ENCODE measurements at regions not wholly inside any gene's neighbourhood (a gene's known extent, or its start where the extent isn't known, plus 50 kb on each side); places are given as distances from the start of the nearest gene placed in this dataset.

DNA sequence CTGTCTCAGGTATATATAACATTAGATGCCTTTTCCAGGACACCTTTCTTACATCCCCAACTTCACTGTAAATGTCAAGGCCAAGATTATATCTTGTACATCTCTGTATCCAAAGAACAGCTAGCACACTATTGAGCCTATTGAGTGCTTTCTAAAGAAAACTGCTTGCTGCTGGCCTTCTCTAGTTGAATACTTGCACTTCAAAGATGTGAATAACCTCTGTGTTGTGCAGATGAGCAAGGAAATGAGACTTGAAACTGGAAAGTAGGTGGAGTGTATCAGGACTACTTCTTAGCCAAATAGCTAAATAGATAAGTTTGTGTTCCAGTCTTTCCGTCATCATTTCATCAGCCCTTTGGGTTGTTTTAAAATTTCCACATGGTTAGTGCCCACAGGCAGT is 704.4 kb upstream of the AMOT start:
- in situ Hi-C loops (cut with MboI), result no loop called here
- POLR2A ChIA-PET, result no interaction called here

More for the DNA sequence above, 704.4 kb upstream of the AMOT start:
- Histone ChIP-seq H3K27me3 (ENCODE audit: control insufficient read depth in 2 of 2, insufficient read depth in 2 of 2, low read length in 2 of 2) (no peaks in the 10 kb centered on the region), H3K36me3 (ENCODE audit: control insufficient read depth, insufficient read depth, low read length) (no peaks in the 10 kb centered on the region), H3K9me1 (ENCODE audit: control insufficient read depth, insufficient read depth, low read length) (no peaks in the 10 kb centered on the region), H3K79me2 (ENCODE audit: control insufficient read depth, insufficient read depth, low read length) (no peaks in the 10 kb centered on the region), H3K27ac (ENCODE audit: extremely low read depth, low read depth, low read length) (no peak overlapping the region), H3K9ac (ENCODE audit: insufficient read depth in 1 of 2, low read depth in 2 of 2, low read length in 2 of 2) (no peak overlapping the region), H4K20me1 (replicated peaks; ENCODE audit: control insufficient read depth, insufficient read depth, low read length) (no peaks in the 10 kb centered on the region), H3K4me3 (no peak overlapping the region), H3K4me1 (replicated peaks in 1 of 2; ENCODE audit: control insufficient read depth in 2 of 2, insufficient read depth in 2 of 2, low read length in 2 of 2) (no peaks in the 10 kb centered on the region), H2AFZ (ENCODE audit: low read depth, low read length) (no peak overlapping the region), H3K4me2 (ENCODE audit: insufficient read depth, low read length) (no peak overlapping the region), H3K9me3 (replicated peaks; ENCODE audit: control insufficient read depth, insufficient read depth, low read depth, low read length) (no peaks in the 10 kb centered on the region)
- WGBS (ENCODE audit: insufficient coverage, low coverage, missing lambda C conversion rate), result 0% methylated on average over 1 of the region's 1 CpG
- intact Hi-C loops (cut with micrococcal nuclease), result no loop called here
- TF ChIP-seq, protein P1, sequence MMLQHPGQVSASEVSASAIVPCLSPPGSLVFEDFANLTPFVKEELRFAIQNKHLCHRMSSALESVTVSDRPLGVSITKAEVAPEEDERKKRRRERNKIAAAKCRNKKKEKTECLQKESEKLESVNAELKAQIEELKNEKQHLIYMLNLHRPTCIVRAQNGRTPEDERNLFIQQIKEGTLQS (IDR thresholded peaks at IDR 0.05), result no peak
- TF ChIP-seq, protein P1 (CRISPR knock-in tag; conservative IDR thresholded peaks at IDR 0.05), result no peak
- no peak for TF ChIP-seq FOXJ2 (tag; IDR thresholded peaks at IDR 0.05)
- no peak for TF ChIP-seq CBFB (CRISPR knock-in tag; IDR thresholded peaks at IDR 0.05)
- no peak for TF ChIP-seq GATAD2A (IDR thresholded peaks at IDR 0.05)
- TF ChIP-seq NR1H2 (CRISPR knock-in tag; IDR thresholded peaks at IDR 0.05), result no peak
- TF ChIP-seq, protein P2, sequence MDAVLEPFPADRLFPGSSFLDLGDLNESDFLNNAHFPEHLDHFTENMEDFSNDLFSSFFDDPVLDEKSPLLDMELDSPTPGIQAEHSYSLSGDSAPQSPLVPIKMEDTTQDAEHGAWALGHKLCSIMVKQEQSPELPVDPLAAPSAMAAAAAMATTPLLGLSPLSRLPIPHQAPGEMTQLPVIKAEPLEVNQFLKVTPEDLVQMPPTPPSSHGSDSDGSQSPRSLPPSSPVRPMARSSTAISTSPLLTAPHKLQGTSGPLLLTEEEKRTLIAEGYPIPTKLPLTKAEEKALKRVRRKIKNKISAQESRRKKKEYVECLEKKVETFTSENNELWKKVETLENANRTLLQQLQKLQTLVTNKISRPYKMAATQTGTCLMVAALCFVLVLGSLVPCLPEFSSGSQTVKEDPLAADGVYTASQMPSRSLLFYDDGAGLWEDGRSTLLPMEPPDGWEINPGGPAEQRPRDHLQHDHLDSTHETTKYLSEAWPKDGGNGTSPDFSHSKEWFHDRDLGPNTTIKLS (IDR thresholded peaks at IDR 0.05; ENCODE audit: borderline replicate concordance, low read depth), result no peak
- TF ChIP-seq GTF2A2 (tag; IDR thresholded peaks at IDR 0.05), result no peak
- TF ChIP-seq FOXM1 (IDR thresholded peaks at IDR 0.05; ENCODE audit: low read depth), result no peak
- TF ChIP-seq FOXM1 (CRISPR knock-in tag; IDR thresholded peaks at IDR 0.05; ENCODE audit: low read depth), result no peak
- no peak for TF ChIP-seq ZNF696 (CRISPR knock-in tag; conservative IDR thresholded peaks at IDR 0.05)
- no peak for TF ChIP-seq KDM5B (IDR thresholded peaks at IDR 0.05; ENCODE audit: insufficient replicate concordance, low read depth, low read length)
- TF ChIP-seq TFAM (CRISPR knock-in tag; conservative IDR thresholded peaks at IDR 0.05), result no peak
- TF ChIP-seq ZNF140 (CRISPR knock-in tag; IDR thresholded peaks at IDR 0.05), result no peak
- no peak for TF ChIP-seq SMARCA5 (IDR thresholded peaks at IDR 0.05)
- TF ChIP-seq KLF1 (tag; IDR thresholded peaks at IDR 0.05), result no peak
- TF ChIP-seq KDM1A (IDR thresholded peaks at IDR 0.05), result no peak
- TF ChIP-seq, protein P3, sequence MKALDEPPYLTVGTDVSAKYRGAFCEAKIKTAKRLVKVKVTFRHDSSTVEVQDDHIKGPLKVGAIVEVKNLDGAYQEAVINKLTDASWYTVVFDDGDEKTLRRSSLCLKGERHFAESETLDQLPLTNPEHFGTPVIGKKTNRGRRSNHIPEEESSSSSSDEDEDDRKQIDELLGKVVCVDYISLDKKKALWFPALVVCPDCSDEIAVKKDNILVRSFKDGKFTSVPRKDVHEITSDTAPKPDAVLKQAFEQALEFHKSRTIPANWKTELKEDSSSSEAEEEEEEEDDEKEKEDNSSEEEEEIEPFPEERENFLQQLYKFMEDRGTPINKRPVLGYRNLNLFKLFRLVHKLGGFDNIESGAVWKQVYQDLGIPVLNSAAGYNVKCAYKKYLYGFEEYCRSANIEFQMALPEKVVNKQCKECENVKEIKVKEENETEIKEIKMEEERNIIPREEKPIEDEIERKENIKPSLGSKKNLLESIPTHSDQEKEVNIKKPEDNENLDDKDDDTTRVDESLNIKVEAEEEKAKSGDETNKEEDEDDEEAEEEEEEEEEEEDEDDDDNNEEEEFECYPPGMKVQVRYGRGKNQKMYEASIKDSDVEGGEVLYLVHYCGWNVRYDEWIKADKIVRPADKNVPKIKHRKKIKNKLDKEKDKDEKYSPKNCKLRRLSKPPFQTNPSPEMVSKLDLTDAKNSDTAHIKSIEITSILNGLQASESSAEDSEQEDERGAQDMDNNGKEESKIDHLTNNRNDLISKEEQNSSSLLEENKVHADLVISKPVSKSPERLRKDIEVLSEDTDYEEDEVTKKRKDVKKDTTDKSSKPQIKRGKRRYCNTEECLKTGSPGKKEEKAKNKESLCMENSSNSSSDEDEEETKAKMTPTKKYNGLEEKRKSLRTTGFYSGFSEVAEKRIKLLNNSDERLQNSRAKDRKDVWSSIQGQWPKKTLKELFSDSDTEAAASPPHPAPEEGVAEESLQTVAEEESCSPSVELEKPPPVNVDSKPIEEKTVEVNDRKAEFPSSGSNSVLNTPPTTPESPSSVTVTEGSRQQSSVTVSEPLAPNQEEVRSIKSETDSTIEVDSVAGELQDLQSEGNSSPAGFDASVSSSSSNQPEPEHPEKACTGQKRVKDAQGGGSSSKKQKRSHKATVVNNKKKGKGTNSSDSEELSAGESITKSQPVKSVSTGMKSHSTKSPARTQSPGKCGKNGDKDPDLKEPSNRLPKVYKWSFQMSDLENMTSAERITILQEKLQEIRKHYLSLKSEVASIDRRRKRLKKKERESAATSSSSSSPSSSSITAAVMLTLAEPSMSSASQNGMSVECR (CRISPR knock-in tag; IDR thresholded peaks at IDR 0.05), result no peak
- no peak for TF ChIP-seq MTA2 (IDR thresholded peaks at IDR 0.05; ENCODE audit: low read depth)
- CTCF ChIA-PET (ENCODE audit: low intra/inter-chr PET ratio), result no interaction called here
- no TSS peak for BruUV-seq (replicated peaks)
- DNase-seq (ENCODE audit: extremely low read depth in 1 of 4, low spot score in 3 of 4), result no peak
- no peak for FAIRE-seq
- ATAC-seq, result no peak

Data from K562 (cell line).